AG04450 (cell line): ENCODE measurements at regions not wholly inside any gene's neighbourhood (a gene's known extent, or its start where the extent isn't known, plus 50 kb on each side); places are given as distances from the start of the nearest gene placed in this dataset.

Source experiments
- CTCF ChIA-PET: fragments of 300-600, 350-600 bp; formaldehyde crosslinking; extraction: SDS; loops from one replicate; lab custom pipeline; 2022; ENCODE audit warnings: antibody characterized with exemption, inconsistent platforms; lab: Charles Lee
- POLR2A ChIA-PET: fragments of 350-600 bp; formaldehyde crosslinking; extraction: SDS; loops from one replicate; lab custom pipeline; 2021; ENCODE audit warnings: antibody characterized with exemption, inconsistent platforms; lab: Yijun Ruan, JAX
- DNase-seq: peaks from one replicate; pipeline ENCODE4 v3.0.0-alpha.2; 2011; ENCODE audit warnings: low read depth, low spot score
- H3K27ac ChIP-seq: one replicate; pipeline ENCODE4 v1.5.1; 2012; ENCODE audit warnings: low read depth, low read length, control low read depth
- H3K27me3 ChIP-seq: one replicate; pipeline ENCODE4 v1.6.0; 2012; ENCODE audit warnings: low read length; ENCODE audit not compliant: control insufficient read depth, insufficient read depth
- H3K4me3 ChIP-seq: 2 replicates; pipeline ENCODE4 v1.5.1; 2011; ENCODE audit warnings: mild to moderate bottlenecking, low read depth, low read length, control low read depth
- H3K9me3 ChIP-seq: 2 replicates; pipeline ENCODE4 v1.5.1; 2012; ENCODE audit warnings: low read length; ENCODE audit not compliant: control insufficient read depth, insufficient read depth
- TF ChIP-seq, protein P1 (sequence below): IDR thresholded peaks from 2 replicates; pipeline ENCODE4 v1.5.1; 2011; ENCODE audit warnings: low read depth, low read length, control low read depth, inconsistent platforms

DNA sequence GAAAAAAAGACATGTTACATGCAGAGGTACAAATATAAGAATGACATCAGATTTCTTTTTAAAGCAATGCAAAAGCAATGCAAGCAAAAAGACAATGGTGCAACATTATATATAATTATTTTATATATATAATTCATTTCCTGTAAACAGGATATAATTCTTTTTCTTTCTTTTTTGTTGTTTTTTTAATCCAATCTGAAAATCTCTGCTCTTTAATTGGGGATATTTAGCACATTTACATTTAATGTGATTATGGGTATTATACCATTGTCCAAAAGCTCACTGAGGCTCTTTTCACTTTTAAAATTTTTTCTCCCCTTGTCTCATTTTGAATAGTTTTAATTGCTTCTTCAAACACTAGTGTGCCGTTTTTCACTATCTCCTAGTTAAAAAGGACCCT lies 148.9 kb downstream of the FGF18 start:
- no peak for DNase-seq
- no peaks in the 10 kb centered on the region for H3K27me3 ChIP-seq
- CTCF ChIA-PET, result no interaction called here

DNA sequence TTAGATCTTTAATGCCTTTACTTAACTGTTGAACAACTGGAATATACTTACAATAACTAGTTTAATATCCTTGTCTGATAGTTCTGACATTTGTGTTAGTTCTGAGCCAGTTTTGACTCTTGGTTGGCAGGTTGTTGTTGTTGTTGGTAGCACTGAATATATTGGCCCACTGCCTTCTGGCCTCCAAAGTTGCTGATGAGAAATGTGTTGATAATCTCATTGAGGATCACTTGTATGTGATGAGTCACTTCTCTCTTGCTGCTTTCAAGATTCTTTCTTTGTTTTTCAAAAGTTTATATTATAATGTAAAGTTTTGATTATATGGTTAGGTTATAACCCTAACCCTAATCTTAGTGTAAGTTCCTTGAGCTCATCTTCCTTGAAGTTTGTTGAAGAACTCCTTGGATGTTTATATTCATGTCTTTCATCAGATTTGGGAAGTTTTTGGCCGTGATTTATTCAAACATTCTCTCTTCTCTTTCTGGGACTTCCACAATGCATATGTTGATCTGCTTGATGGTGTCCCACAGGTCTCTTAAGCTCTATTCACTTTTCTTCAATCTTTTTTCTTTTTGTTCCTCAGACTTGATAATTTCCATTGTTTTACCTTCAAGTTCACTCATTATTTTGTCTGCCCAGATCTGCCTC lies 149.7 kb downstream of the FGF18 start:
- Histone ChIP-seq H3K27me3 (no peaks in the 10 kb centered on the region), H3K4me3 (no peak overlapping the region), H3K27ac (no peak overlapping the region), H3K9me3 (no peaks in the 10 kb centered on the region; the same call in 1 of the 2 replicates)
- DNase-seq, result no peak
- POLR2A ChIA-PET, result no interaction called here
- TF ChIP-seq, protein P1, sequence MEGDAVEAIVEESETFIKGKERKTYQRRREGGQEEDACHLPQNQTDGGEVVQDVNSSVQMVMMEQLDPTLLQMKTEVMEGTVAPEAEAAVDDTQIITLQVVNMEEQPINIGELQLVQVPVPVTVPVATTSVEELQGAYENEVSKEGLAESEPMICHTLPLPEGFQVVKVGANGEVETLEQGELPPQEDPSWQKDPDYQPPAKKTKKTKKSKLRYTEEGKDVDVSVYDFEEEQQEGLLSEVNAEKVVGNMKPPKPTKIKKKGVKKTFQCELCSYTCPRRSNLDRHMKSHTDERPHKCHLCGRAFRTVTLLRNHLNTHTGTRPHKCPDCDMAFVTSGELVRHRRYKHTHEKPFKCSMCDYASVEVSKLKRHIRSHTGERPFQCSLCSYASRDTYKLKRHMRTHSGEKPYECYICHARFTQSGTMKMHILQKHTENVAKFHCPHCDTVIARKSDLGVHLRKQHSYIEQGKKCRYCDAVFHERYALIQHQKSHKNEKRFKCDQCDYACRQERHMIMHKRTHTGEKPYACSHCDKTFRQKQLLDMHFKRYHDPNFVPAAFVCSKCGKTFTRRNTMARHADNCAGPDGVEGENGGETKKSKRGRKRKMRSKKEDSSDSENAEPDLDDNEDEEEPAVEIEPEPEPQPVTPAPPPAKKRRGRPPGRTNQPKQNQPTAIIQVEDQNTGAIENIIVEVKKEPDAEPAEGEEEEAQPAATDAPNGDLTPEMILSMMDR, result no peak
- CTCF ChIA-PET, result interaction anchor here (0.6 to 0.9 kb wide), 2 partner anchors 13 to 85 kb away, joined by 3 to 4 read pairs; no protein-coding TSS in a partner anchor

More for the DNA sequence above, 148.9 kb downstream of the FGF18 start:
- Histone ChIP-seq H3K9me3 (no peaks in the 10 kb centered on the region; the same call in 1 of the 2 replicates), H3K27ac (no peak overlapping the region), H3K4me3 (no peak overlapping the region)
- TF ChIP-seq, protein P1, result no peak
- POLR2A ChIA-PET, result no interaction called here

DNA sequence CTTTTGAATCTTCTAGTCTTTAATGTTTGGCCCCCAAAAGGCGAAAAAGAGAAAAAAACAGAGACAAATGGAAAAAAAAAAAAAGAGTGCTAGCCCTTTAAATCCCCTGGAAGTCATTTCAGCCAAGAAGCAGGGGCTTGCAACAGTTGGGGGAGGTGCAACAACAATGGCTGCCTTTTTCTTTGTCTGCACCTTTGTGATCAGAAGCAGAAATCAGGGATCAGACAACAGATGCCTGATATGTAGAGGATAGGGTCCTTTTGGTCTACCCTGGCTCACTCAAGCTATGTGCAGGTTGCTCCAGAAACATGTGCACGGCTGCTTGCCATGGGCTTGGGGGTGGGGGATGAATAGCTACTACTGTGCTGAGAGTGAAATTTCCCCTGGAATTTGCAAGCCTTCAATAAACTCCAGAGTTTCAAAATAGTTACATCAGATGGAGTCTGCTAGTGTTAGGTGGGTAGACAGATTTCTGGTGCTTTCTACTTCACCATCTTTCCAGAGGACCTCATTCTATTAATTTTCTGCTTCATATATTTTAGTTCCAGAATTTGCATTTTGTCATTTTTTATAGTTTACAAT lies 150.9 kb downstream of the FGF18 start:
- CTCF ChIA-PET, result no interaction called here

DNA sequence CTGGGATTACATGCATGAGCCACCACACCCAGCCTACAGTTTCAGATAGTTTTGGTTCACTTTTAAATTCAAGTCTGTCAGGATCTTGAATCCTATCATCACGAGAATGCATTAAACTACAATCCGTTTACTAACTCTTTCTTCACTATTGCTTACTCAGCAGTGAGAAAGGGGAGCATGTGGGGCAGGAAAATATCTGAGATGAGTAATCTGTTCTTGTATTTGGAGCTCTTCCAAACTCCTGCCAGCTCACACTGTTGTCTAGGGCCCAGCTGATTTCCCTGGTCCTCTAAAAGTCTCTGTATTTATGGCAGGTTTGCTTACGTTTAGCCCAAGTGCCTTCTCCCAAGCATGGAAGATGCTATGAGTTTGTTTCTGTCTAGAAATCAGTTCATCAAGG lies 152.2 kb downstream of the FGF18 start:
- CTCF ChIA-PET, result no interaction called here
- Histone ChIP-seq H3K27ac (no peak overlapping the region), H3K27me3 (peaks cover 2% of the 10 kb centered on the region), H3K4me3 (no peak overlapping the region), H3K9me3 (peaks cover 4% of the 10 kb centered on the region)
- POLR2A ChIA-PET, result interaction anchor here (0.6 kb wide), 1 partner anchor 323 kb away, joined by 3 read pairs; no protein-coding TSS in a partner anchor
- TF ChIP-seq, protein P1, result no peak
- DNase-seq, result no peak

More for the DNA sequence above, 150.9 kb downstream of the FGF18 start:
- Histone ChIP-seq H3K4me3 (no peak overlapping the region), H3K27ac (no peak overlapping the region), H3K9me3 (no peaks in the 10 kb centered on the region), H3K27me3 (no peaks in the 10 kb centered on the region)
- POLR2A ChIA-PET, result no interaction called here
- DNase-seq, result no peak
- TF ChIP-seq, protein P1, result no peak

DNA sequence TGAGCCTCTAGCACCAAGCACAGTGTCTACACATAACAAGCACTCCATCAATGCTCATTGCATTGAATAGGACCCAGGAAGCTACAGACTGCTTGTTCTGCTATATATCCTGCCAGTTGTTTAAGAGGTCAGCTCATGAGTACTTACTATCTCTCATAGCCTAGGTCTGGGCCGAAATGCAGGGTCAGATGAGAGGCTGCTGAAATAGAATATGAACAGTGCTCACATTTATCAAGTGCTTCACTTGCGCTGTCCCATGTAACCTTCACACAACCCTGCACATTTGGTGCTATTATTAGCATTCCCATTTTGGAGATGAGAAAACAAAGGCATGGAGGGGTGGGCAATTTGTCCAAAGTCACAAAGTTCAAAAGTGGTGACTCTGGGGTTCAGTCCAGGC lies 153.6 kb downstream of the FGF18 start:
- POLR2A ChIA-PET, result no interaction called here
- no peak for DNase-seq
- H3K27me3 ChIP-seq, result peaks cover 5% of the 10 kb centered on the region
- CTCF ChIA-PET, result interaction anchor here (0.7 to 1.0 kb wide), 2 partner anchors 332 to 336 kb away, joined by 3 read pairs; no protein-coding TSS in a partner anchor
- H3K4me3 ChIP-seq, result no peak overlapping the region
- TF ChIP-seq, protein P1, result no peak
- H3K9me3 ChIP-seq, result peaks cover 4% of the 10 kb centered on the region
- H3K27ac ChIP-seq, result no peak overlapping the region
